K562 (cell line): ENCODE measurements at regions not wholly inside any gene's neighbourhood (a gene's known extent, or its start where the extent isn't known, plus 50 kb on each side); places are given as distances from the start of the nearest gene placed in this dataset.
"Not testable (repeated sequence)": the region's sequence is repeated elsewhere in the genome, so short reads cannot be mapped to it uniquely, and the experiment has no call there.

Experiments
- ADNP ChIP-seq: fragments of 200-800 bp; sonication (Bioruptor generic); IDR thresholded peaks from 2 replicates; pipeline ENCODE4 v1.6.1; 2016; ENCODE audit warnings: missing genetic modification characterization, missing compliant biosample characterization
- CHD2 ChIP-seq: IDR thresholded peaks from 2 replicates; pipeline ENCODE4 v1.6.1; 2011; ENCODE audit warnings: low read depth, low read length
- EP300 ChIP-seq: IDR thresholded peaks from 2 replicates; pipeline ENCODE4 v1.6.1; 2012; ENCODE audit warnings: low read length, improper control_type of control experiment
- JUN ChIP-seq, 2 experiments: sonication (generic) in 1 of 2; formaldehyde crosslinking in 1 of 2; IDR thresholded peaks; 2 replicates each; pipeline versions ENCODE4 v1.6.1 to v1.8.0; 2012 to 2022; ENCODE audit warnings: borderline replicate concordance in 2 of 2, mild to moderate bottlenecking in 2 of 2, improper control_type of control experiment in 1 of 2, low read depth in 1 of 2, low read length in 1 of 2, missing genetic modification reagents in 1 of 2
- TF ChIP-seq, protein P1 (sequence below): IDR thresholded peaks from 3 replicates; pipeline ENCODE4 v1.6.1; 2011; ENCODE audit warnings: borderline replicate concordance, mild to moderate bottlenecking; ENCODE audit not compliant: insufficient read length, insufficient read depth
- TF ChIP-seq, protein P2 (sequence below), 3 experiments: IDR thresholded peaks in 2 of 3; conservative IDR thresholded peaks in 1 of 3; 2 replicates each; pipeline ENCODE4 v1.5.1; 2011 to 2012; ENCODE audit warnings: low read length in 3 of 3, mild to moderate bottlenecking in 3 of 3, control low read depth in 2 of 3, improper control_type of control experiment in 1 of 3, inconsistent platforms in 1 of 3, low read depth in 1 of 3, mixed read lengths in 1 of 3, moderate library complexity in 1 of 3; ENCODE audit not compliant: insufficient read depth in 2 of 3
- TF ChIP-seq, protein P3 (sequence below): conservative IDR thresholded peaks from 2 replicates; pipeline ENCODE4 v1.6.1; 2011; ENCODE audit warnings: low read depth, mild to moderate bottlenecking, low read length; ENCODE audit not compliant: control insufficient read depth

DNA sequence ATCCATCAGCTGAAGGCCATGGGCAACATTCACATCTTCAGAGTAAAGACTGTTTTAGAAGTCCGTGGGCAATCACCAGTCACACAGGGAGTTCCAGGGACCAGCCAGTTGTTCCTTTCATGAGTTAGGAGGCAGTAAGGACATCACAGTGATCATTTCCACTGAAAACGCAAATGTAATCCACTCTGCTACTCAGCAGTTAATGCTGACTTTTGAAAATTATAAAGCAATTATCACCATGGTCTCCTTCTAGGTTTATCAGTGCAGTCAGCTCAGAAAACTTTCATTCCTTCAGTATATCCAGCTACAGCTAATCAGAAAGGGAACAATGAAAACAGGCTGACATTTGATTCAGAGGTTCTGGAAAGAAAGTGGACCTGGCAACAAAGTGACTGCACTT lies 50.6 kb upstream of the HNMT start:
- not testable (repeated sequence) for TF ChIP-seq JUN (IDR thresholded peaks at IDR 0.05; ENCODE audit: borderline replicate concordance, low read depth, low read length); JUN (CRISPR knock-in tag; IDR thresholded peaks at IDR 0.05; ENCODE audit: borderline replicate concordance); ADNP (tag); EP300; CHD2
- TF ChIP-seq, protein P1, sequence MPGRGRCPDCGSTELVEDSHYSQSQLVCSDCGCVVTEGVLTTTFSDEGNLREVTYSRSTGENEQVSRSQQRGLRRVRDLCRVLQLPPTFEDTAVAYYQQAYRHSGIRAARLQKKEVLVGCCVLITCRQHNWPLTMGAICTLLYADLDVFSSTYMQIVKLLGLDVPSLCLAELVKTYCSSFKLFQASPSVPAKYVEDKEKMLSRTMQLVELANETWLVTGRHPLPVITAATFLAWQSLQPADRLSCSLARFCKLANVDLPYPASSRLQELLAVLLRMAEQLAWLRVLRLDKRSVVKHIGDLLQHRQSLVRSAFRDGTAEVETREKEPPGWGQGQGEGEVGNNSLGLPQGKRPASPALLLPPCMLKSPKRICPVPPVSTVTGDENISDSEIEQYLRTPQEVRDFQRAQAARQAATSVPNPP, result not testable (repeated sequence)
- TF ChIP-seq, protein P2, sequence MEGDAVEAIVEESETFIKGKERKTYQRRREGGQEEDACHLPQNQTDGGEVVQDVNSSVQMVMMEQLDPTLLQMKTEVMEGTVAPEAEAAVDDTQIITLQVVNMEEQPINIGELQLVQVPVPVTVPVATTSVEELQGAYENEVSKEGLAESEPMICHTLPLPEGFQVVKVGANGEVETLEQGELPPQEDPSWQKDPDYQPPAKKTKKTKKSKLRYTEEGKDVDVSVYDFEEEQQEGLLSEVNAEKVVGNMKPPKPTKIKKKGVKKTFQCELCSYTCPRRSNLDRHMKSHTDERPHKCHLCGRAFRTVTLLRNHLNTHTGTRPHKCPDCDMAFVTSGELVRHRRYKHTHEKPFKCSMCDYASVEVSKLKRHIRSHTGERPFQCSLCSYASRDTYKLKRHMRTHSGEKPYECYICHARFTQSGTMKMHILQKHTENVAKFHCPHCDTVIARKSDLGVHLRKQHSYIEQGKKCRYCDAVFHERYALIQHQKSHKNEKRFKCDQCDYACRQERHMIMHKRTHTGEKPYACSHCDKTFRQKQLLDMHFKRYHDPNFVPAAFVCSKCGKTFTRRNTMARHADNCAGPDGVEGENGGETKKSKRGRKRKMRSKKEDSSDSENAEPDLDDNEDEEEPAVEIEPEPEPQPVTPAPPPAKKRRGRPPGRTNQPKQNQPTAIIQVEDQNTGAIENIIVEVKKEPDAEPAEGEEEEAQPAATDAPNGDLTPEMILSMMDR (IDR thresholded peaks at IDR 0.05 in 2 of 3, conservative IDR thresholded peaks at IDR 0.05 in 1 of 3; ENCODE audit: insufficient read depth in 2 of 3, low read depth in 1 of 3, low read length in 3 of 3), result not testable (repeated sequence)
- TF ChIP-seq, protein P3, sequence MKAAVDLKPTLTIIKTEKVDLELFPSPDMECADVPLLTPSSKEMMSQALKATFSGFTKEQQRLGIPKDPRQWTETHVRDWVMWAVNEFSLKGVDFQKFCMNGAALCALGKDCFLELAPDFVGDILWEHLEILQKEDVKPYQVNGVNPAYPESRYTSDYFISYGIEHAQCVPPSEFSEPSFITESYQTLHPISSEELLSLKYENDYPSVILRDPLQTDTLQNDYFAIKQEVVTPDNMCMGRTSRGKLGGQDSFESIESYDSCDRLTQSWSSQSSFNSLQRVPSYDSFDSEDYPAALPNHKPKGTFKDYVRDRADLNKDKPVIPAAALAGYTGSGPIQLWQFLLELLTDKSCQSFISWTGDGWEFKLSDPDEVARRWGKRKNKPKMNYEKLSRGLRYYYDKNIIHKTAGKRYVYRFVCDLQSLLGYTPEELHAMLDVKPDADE, result not testable (repeated sequence)
